ENCODE measurements at regions not wholly inside any gene's neighbourhood (a gene's known extent, or its start where the extent isn't known, plus 50 kb on each side); places are given as distances from the start of the nearest gene placed in this dataset.

DNA sequence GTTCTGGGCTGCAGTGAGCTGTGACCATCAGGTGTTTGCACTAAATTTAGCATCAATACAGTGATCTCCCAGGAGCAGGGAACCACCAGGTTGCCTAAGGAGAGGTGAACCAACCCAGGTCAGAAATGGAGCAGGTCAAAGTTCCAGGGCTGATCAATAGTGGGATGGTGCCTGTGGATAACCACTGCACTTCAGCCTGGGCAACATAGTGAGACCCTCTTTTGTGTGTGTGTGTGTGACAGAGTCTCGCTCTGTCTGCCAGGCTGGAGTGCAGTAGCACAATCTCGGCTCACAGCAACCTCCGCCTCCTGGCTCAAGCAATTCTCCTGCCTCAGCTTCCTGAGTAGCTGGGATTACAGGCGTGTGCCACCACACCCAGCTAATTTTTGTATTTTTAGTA, 163.7 kb upstream of the SERTAD2 start:
- ChIA-PET POLR2A (no interaction called here), CTCF (interaction anchor here (0.6 kb wide), 1 partner anchor 21 kb away, joined by 4 read pairs; no protein-coding TSS in a partner anchor)
- Histone ChIP-seq H3K36me3 (ENCODE audit: control insufficient read depth in 2 of 2, insufficient read depth in 1 of 2, low read length in 2 of 2) (no peaks in the 10 kb centered on the region), H3K9me3 (ENCODE audit: control insufficient read depth, insufficient read depth, low read depth, low read length) (no peaks in the 10 kb centered on the region), H3K4me1 (ENCODE audit: control insufficient read depth, insufficient read depth, low read length) (no peaks in the 10 kb centered on the region), H3K27ac (ENCODE audit: extremely low read depth, low read depth, low read length) (no peak overlapping the region), H3K4me3 (ENCODE audit: low read depth, low read length) (no peak overlapping the region)
- TF ChIP-seq ZNF121 (tag by site-specific recombination; IDR thresholded peaks at IDR 0.05) (no peak; the same call in 1 of the 2 replicates), SP7 (tag by site-specific recombination; IDR thresholded peaks at IDR 0.05) (no peak), ZNF837 (tag by site-specific recombination; IDR thresholded peaks at IDR 0.05) (no peak), ZNF37A (tag by site-specific recombination; IDR thresholded peaks at IDR 0.05) (no peak), ZNF830 (tag by site-specific recombination; IDR thresholded peaks at IDR 0.05; ENCODE audit: low read depth) (no peak), ZNF621 (tag by site-specific recombination; IDR thresholded peaks at IDR 0.05) (no peak), GLI4 (tag by site-specific recombination; IDR thresholded peaks at IDR 0.05) (no peak), ZNF707 (tag by site-specific recombination; IDR thresholded peaks at IDR 0.05) (no peak), ZNF747 (tag by site-specific recombination; IDR thresholded peaks at IDR 0.05) (no peak), ZNF146 (tag by site-specific recombination; IDR thresholded peaks at IDR 0.05) (no peak), ZFP37 (tag by site-specific recombination; IDR thresholded peaks at IDR 0.05) (no peak), ZNF138 (tag by site-specific recombination; IDR thresholded peaks at IDR 0.05; ENCODE audit: borderline replicate concordance) (no peak), ZNF76 (tag by site-specific recombination; IDR thresholded peaks at IDR 0.05; ENCODE audit: borderline replicate concordance, low read depth) (no peak), FEZF1 (tag by site-specific recombination; IDR thresholded peaks at IDR 0.05) (no peak), OSR2 (tag by site-specific recombination; IDR thresholded peaks at IDR 0.05) (no peak), ZNF184 (tag by site-specific recombination; IDR thresholded peaks at IDR 0.05) (no peak), ZNF18 (tag by site-specific recombination; IDR thresholded peaks at IDR 0.05) (no peak)
- TF ChIP-seq, protein P1, sequence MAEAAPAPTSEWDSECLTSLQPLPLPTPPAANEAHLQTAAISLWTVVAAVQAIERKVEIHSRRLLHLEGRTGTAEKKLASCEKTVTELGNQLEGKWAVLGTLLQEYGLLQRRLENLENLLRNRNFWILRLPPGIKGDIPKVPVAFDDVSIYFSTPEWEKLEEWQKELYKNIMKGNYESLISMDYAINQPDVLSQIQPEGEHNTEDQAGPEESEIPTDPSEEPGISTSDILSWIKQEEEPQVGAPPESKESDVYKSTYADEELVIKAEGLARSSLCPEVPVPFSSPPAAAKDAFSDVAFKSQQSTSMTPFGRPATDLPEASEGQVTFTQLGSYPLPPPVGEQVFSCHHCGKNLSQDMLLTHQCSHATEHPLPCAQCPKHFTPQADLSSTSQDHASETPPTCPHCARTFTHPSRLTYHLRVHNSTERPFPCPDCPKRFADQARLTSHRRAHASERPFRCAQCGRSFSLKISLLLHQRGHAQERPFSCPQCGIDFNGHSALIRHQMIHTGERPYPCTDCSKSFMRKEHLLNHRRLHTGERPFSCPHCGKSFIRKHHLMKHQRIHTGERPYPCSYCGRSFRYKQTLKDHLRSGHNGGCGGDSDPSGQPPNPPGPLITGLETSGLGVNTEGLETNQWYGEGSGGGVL (tag by site-specific recombination; IDR thresholded peaks at IDR 0.05), result no peak
- TF ChIP-seq, protein P2, sequence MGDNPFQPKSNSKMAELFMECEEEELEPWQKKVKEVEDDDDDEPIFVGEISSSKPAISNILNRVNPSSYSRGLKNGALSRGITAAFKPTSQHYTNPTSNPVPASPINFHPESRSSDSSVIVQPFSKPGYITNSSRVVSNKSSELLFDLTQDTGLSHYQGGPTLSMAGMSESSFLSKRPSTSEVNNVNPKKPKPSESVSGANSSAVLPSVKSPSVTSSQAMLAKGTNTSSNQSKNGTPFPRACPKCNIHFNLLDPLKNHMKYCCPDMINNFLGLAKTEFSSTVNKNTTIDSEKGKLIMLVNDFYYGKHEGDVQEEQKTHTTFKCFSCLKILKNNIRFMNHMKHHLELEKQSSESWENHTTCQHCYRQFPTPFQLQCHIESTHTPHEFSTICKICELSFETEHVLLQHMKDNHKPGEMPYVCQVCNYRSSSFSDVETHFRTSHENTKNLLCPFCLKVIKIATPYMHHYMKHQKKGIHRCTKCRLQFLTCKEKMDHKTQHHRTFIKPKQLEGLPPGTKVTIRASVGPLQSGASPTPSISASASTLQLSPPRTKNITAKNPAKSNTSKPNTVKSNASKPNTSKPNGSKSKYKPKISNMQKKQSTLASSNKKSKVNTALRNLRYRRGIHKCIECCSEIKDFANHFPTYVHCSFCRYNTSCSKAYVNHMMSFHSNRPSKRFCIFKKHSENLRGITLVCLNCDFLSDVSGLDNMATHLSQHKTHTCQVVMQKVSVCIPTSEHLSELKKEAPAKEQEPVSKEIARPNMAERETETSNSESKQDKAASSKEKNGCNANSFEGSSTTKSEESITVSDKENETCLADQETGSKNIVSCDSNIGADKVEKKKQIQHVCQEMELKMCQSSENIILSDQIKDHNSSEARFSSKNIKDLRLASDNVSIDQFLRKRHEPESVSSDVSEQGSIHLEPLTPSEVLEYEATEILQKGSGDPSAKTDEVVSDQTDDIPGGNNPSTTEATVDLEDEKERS (tag by site-specific recombination; IDR thresholded peaks at IDR 0.05), result no peak
- TF ChIP-seq, protein P3, sequence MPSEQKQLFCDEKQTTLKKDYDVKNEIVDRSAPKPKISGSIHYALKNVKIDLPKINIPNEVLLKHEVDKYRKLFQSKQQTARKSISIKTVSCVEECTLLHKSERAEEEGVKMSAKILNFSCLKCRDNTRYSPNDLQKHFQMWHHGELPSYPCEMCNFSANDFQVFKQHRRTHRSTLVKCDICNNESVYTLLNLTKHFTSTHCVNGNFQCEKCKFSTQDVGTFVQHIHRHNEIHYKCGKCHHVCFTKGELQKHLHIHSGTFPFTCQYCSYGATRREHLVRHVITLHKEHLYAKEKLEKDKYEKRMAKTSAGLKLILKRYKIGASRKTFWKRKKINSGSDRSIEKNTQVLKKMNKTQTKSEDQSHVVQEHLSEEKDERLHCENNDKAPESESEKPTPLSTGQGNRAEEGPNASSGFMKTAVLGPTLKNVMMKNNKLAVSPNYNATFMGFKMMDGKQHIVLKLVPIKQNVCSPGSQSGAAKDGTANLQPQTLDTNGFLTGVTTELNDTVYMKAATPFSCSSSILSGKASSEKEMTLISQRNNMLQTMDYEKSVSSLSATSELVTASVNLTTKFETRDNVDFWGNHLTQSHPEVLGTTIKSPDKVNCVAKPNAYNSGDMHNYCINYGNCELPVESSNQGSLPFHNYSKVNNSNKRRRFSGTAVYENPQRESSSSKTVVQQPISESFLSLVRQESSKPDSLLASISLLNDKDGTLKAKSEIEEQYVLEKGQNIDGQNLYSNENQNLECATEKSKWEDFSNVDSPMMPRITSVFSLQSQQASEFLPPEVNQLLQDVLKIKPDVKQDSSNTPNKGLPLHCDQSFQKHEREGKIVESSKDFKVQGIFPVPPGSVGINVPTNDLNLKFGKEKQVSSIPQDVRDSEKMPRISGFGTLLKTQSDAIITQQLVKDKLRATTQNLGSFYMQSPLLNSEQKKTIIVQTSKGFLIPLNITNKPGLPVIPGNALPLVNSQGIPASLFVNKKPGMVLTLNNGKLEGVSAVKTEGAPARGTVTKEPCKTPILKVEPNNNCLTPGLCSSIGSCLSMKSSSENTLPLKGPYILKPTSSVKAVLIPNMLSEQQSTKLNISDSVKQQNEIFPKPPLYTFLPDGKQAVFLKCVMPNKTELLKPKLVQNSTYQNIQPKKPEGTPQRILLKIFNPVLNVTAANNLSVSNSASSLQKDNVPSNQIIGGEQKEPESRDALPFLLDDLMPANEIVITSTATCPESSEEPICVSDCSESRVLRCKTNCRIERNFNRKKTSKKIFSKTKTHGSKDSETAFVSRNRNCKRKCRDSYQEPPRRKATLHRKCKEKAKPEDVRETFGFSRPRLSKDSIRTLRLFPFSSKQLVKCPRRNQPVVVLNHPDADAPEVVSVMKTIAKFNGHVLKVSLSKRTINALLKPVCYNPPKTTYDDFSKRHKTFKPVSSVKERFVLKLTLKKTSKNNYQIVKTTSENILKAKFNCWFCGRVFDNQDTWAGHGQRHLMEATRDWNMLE (tag by site-specific recombination; conservative IDR thresholded peaks at IDR 0.05; ENCODE audit: low read depth), result no peak

Data from HEK293 (cell line).